ENCODE measurements at regions not wholly inside any gene's neighbourhood (a gene's known extent, or its start where the extent isn't known, plus 50 kb on each side); places are given as distances from the start of the nearest gene placed in this dataset.

DNA sequence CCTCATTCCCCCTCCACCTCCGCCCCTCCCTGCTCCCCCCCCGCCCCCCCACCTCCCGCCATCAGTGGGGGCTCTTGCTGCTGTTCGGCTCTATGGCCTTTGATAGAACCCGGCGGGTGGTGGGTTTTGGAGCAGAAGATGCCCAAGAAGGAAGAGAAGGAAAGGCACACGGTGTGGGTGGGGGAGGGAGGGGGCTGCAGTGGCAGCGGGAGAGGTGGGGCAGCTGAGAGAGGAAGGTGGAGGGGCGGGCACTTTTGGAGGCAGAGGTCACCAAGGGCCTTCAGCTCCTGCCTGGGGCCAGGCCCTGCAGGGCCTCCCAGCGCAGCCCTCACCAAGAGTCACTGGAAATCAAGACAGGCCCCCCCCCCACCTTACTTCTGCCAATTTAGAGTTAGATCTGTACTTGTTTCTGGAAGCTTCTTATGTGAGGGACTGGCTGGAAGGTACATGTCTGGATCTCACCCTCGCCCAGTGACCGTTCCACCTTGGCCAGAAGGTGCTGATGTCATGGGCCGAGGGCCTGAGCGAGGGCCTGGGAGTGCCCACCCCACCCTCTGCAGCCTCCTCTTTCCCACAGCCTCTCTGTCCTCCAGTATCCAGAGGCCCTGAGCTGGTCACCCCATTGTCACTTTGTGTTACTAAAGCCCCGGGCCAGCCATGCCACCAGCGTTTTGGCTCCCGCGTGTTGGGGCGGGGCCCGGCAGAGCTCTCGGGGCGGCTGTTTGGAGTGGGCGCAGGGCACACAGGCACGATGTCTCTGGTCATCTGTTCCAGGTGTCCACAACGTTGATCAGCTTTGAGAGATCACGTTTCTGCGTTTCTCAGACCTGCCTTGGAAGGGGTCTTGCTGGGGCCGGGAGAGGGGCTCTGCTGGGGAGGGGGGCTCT lies 153.9 kb downstream of the KIF26A start:
- no peak for DNase-seq

DNA sequence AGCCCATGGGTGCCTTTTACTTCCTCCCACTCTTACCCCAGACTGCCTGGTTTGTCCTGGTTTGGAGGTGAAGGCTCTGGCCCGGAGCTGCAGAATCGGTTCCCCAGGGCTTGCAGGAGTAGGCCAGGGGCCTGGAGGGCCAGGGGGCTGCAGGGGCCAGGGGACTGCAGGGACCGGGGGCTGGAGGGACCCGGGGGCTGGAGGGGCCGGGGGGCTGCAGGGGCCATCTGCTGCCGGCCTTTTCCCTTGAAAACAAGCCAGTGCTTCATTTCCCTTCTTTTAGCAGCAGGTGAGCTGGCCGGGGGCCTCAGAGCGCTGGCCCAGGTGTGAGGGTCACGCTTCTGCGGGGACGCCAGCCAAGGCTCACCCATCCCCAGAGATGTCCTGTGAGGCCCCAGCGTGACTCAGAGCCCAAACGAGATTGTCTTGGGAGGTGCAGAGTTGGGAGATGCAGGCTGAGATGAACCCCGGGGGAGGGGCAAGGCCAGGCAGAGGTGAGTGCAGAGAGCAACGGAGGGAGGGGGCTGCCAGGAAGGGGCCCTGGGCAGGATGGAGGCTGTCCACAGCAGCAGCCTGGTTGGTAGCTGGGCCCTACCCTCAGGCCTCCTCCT lies 154.9 kb downstream of the KIF26A start:
- DNase-seq = no peak

DNA sequence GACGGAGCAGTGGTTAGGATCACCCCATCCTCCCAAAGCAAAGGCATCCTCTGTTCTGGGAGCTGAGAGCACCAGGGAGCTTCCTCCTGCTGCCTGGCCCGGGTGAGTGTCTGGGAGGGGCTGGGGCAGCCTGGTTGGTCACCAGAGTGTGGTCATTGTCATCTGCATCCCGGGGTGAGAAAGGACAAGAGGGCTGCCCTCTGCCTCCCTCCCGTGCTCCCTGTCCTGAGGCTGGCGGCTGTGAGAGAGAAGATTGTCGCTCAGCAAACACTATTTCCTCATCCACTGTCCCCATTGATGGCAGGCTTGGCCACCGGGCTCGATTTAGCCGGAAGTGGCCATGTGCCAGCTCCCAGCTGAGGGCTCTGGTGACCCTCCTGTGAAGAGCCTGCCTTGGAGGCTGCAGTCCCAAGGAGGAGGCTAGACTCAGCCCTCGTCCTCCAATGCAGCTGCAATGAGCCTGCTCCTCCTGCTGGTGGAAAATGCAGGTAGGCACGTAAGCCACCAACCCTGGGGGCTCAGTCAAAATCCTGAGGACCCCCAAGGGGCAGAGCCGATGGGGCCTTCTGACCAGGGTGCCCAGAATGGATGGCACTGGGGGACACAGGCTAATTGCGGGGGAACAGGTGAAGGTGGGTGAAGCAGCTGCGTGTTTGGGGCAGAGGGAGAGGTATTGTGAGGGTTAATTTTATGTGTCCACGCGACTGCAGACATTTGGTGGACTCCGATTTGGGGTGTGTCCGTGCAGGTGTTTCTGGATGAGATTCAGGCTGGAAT lies 155.7 kb downstream of the KIF26A start:
- no peak for DNase-seq

DNA sequence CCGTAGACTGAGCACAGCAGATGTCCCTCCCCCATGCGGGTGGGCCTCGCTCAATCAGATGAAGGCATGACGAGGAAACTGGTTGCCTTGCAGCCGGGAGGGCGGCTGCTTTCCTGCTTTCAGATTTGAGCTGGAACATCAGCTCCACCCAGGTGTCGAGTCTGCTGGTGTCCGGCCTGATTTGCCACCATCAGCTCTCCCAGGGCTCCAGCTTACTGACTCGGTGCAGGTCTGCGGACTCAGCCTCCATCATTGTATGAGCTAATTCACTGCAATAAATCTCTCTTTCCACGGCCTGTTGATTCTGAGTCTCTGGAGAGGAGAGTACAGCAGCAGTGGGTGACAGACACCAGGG lies 156.2 kb downstream of the KIF26A start:
- no peak for DNase-seq

DNA sequence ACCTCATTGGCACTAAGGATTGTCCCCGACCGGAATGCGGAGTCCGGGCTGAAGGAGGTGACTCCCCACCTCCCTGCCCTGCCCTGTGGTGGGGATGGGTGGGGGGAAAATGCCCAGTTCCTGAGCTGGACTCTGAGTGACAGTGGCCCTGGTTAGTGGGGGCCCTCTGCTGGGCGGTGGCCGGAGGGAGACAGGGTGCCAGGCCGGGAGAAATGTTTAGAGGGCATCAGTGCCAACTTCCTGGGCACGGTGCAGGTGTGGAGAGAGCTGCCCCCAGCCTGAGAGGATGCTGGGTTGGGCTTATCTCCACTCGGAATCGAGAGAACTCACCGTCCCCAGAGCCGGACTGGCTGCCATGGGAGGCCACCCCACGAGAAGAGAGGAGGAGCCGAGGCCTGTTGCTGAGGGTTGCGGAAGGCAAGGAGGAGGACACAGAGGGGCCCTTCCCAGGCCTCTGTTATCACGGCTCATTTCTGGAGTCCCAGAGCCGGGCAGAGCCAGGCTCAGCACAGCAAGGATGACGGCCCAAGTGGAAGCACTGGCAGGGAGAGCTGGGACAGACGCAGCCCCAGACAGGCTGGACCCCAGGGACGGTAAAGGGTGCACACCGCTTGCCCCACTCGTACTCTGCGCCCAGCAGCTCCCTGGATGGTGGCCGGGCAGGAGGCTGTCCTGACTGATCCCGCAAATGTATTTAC lies 156.7 kb downstream of the KIF26A start:
- no peak for DNase-seq

DNA sequence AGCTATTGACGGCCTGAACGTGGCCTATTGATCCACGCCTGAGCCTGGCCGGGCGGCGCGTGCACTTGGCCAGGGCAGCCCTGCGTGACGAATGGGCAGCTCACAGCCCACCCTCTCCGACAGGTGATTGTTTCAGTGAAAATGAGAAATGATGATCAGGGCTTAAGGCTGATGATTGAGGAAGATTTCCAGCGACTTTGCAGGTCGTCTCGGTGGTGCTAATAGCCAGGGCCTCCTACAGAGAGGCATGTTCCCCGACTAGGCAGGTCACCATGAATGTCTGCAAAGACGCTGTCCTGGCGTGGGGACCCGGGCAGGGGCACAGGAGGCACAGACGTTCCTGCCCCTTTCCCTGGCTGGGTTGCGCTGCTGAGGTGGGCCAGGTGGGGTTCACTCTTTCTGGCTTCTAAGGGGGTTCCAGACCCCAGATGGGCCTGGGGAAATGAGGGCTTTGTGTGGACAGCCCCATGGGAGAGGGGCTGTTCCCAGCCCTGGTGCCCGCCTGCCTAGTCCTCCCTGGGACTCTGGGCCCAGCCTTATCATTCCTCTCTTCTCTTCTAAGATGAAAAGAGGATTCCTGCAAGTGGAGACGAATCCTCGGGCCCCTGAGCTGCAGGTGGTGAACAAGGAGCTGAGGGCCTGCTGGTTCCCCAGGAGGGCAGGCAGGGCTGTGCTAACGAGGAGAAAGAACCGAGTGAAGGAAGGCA lies 157.4 kb downstream of the KIF26A start:
- no peak for DNase-seq

DNA sequence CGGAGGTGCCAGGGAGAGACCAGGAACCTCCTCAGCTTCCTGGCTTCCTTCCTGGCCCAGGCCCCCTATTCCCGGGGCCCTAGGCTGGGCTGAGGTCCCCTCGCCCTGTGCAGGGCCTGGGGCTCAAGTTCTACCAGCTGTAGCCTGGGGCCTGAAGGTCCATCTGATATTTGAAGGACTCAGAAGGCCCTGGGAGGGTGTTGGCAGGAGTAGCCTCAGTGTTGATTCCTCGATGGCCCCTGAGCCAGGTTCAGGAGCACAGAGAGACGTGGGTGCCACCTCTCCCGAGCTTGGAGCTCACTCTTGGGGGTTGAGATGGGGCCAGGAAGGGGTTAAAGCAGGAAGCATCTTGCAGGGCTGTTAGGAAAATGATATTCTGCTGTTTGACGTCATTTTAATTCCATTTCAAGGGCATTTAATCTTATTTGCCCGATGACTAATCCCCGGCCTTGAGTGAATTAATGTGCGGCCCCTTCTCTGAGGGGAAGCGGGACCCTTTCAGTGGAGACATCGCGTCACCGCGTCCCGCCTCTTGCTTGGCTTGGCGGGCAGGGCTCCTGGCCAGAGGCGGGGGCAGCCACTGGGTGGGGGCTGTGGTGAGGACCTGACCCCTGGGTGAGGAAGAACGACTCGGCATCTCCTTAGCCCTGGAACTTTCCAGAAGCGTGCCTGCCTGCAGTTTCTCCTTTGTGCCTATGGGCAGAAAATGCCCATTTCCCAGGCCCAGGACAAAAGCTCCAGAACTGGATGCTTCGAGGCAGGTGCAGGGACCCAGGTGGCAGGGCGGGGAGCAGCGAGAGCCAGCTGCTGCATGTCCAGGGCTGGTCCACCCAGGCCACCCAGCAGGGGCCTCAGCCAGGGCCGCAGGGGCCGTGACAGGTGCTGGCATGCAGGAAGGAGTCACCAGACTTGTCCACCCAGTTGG lies 158.3 kb downstream of the KIF26A start:
- no peak for DNase-seq

DNA sequence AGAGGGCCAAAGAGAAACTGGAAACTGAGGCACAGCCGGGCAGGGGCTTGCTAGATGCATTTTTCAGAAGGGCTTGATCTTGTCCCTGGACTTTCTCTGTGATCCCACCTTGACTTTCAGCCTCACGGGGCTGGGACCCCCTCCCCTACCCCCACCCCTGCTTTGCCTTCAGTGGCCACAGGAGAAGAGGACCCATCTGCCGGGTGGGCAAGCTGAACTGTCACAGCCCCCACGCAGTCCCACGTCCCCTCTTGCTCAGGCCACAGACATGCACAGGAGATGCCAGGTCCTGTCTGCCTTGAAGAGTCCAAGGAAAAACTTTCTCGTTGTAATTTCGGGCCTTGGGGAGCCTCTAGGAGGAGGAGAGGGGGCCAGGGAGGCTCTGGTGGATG lies 158.9 kb downstream of the KIF26A start:
- DNase-seq = no peak

DNA sequence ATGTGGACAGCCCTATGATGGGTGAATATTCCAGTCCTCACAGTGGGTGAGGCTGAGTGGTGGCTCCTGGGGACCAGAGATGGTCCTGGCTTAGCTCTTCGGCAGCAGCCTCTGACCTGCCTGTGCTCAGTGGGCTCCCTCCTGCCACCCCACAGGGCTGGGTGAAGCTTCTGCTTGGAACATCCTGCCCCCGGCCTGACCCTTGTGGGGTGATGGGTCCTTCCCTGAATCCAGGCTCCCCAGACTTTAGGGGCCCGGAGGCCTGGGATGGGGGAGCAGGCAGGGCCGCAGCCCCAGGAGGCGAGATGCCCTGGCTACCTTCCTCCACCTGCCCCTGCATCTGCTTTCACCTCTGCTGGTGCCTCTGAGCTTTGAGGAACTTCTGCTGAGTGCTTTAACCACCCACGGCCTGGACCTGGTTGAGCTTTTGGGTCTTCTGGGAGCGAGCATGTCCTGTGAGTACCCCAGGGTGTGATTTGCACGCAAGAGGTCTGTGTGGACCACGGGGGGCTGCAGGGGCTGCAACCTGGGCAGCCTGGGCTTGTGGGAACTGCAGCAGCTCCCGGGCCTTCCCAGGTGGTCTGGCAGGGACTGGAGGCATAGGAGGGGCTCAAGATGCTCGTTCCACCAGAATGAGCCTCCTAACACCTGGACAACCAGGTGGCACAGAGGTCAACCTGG lies 159.5 kb downstream of the KIF26A start:
- no peak for DNase-seq

DNA sequence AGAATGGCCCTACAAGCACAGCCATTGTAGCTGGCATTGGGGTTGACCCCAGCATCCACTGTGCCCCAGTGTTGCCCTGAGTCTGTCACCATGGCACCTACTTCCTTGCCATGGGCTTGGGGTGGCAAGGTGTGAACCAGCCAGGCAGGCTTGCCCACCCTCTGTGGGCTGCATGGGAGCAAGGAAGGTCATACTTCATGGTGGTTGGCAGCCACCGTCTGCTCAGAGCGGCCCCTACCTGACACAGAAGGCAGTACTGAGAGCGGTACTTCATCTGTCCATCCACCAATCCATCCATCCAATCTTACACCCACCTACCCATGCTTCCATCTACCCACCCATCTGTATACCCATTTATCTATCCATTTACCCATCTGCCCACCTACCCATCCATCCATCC lies 160.1 kb downstream of the KIF26A start:
- no peak for DNase-seq

DNA sequence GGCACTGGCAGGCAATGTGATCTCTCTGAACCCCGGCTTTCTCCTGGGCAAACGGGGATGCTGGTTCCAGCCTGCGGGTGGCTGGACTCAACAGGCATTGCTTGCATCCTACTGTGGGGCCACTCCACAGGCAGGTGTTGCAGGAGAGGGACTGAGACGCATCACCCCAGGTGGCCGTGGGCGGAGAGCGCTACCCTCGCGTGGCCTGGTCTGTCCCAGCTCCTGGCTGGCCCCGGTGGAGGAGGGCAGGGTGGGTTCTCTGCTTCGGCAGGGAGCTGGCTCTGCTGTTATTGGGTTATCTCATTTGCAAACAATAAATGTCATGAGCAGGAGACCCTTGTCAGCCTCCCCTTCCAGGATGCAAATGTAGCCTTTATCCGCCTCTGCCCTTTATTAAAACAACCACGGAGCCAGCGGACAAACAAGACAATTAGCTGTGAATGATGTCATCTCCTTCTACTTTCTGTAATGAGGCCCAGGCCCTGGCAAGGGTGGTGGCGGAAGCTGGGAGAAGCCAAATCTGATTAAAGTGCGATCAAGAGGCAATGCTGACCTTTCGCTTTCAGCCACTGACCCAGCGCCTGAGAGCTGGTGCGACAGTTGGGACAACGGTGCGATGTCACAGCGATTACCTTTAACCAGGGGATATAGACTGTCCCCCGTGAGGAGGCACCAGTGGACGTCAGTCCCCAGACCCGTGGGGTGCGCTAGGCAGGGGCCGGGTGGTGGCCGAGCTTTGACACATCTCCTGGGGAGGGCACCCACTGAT lies 161.8 kb downstream of the KIF26A start:
- no peak for DNase-seq

DNA sequence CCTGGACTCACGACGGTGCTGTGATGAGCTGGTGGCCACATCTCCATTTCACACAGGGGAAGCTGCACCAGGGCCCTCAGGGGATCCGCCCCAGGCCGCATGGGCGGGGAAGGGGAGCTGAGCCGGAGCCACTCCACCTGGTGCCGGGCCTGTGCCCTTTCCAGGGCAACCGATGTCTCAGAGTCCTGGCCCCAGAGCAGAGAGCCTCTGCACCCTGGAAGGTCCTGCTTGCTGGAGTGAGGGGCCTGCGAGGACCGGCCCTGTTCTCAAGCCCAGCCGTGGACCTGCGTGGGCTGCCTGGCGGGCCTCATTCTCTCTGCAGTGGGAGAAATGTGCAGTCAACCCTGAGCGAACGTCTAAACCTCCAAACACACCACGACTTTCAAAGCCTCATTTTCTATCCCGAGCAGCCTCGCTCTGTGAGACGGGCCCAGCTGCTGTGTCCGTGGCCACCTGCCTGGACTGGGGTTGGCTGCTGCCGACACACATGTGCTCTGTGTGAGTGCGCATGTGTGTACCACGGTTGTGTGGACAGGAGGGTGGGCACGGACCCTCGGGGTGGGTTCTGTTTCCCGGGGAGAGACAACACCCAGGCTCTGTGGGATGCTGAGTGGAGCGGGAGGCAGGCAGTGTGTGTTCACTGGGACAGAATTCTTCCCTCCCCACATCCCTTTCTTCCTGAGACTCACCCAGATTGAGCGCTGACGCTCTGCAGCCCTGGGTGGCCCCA lies 163.5 kb downstream of the KIF26A start:
- no peak for DNase-seq

DNA sequence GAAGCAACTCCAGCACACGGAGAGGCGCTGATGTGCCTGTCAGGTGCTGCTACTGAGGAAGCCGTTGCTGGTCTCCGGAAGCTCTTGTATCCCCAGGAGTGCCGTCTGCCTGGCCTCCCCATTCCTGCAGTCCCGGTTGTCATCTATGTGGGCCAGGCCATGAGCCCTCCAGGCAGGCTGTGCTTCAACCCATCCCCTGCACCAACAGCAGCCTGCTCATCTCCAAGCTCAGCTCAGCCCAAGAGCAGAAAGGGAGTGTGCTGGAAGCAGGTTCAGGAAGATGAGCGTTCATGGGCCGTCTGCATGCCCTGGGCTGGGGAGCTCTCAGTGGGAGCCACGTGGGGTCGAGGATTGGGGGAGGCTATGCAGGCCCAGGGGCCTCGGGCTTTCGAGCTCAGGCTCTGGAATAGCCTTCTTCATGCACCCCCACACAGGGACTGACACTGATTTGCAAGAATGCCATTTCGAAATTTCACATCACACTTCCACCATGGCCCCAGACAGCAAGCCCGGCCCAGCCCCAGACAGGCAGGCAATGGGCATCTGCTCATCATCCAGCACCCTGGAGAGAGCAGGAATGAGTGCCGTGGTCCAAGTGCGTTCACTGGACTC lies 164.5 kb downstream of the KIF26A start:
- no peak for DNase-seq

DNA sequence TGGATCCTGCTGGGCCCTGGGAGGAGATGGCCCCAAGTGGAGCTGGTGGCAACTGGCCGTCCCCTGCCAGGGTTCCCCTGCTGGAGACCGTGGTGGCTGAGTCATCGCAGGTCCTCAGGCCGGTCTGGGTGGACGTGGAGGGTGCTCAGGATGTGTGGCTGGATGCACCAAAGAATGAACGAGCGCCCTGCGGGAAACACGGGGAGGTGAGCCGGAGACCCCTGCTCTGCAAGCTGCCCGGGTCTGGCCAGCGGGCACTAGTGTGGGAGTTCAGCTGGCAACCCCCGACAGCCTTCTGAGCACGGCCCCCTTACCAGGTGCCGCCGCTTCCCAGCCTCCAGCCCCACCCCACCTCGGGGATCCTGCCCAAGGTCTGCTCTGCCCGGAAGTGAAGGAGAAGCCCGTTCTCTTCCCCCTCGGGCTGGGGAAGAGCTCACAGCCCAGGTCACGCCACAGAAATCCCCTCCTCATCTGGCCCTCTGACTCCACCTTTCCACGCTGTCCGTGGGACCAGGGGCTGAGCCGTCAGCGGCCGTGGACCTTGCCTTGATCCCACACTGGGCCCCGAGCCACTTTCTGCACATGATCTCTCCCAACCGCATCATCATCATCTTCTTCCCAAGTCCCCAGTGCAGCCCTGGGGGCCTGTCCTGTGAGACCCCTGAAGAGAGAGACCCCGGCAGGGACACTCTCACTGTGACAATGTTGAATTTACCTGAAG lies 165.5 kb downstream of the KIF26A start:
- DNase-seq = no peak

DNA sequence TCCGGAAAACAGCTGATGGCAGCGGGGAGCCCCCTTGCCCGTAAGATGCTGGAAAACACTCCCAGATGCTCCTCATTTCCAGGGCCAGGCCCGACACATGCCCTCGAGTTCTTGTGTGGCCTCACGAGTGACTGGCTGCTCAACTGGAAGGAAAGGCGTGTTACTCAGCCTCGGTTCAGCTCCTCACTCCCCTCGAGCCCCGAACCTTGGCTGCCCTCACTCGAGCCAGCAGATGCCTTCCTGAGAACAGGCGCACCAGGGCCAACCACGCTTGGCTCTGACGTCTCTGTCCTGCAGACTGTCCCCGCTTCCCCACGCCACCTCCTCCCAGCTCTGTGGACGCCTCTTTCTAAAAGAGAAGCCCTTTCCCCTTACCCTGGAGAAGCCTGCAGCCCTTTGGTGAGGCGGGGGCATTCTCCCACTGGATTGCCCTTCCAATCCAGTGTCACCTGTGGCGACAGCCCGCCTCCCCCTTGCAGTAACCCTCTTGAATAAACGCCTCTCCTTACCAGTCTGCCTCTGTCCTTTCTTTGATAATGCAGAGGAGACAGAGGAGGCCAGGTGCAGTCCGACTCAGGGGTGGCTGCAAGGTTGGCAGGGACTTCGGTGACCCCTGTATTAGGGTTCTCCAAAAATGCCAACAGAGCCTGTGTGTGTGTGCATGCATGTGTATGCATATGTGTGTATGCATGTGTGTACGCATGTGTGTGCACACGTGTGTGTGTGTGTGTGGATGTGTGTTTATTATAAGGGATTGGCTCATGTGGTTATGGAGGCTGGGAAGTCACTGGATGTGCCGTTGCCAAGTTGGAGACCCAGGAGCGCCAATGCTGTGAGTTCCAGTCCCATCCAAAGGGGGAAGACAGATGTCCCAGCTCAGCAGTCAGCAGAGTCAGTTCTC lies 166.3 kb downstream of the KIF26A start:
- no peak for DNase-seq

DNA sequence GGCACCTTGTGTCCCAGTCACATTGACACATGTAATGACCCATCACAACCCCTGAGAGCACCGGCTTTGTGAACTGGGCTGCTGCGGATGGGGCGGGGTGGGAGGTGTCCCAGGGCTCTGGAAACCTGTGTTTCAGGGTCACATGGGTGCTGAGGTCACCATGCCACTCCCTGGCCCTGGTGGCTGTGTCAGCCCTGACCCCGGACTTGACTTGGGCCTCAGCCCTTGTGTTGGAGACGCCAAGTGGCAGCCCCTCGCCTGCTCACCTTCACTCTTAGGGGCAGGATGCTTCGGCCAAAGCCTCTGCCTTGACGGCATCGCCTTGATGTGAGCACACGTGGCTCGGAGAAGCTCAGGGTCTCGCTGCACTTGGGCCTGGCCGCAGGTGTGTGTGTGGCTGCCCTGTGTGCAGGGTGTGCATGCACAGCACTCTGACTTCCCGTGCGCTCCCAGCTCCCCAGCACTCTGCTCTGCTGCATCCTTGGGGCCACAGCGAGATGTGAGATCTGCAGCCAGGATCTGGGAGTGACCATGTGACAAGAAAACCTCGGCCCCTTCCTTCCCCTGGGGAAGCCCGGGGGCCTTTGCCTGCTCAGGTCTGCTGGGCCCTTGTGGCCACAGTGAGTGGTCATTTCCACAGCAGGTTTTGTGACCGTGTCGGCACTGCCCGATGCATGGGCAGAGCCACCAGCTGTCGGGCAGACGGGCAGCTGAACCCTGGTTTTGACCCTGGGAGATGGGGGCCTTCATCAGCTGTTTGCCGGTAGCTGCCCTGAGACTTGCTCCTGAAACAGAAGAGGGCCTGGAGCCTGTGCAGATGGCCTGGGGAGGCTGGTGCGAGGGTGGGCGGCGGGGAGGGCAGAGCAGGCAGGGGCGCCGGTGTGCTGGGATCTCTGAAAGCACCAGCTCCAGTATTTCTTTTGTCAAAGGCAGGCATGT lies 167.4 kb downstream of the KIF26A start:
- DNase-seq = no peak

Data from activated CD4-positive, alpha-beta T cell treated with anti-CD3 and anti-CD28 coated beads for 48 hours (primary cell).